RWPE1 (cell line): ENCODE measurements at regions not wholly inside any gene's neighbourhood (a gene's known extent, or its start where the extent isn't known, plus 50 kb on each side); places are given as distances from the start of the nearest gene placed in this dataset.

ENCODE experiments used
- CTCF ChIA-PET: fragments of 350-600 bp; sonication (Branson Sonifier 250); formaldehyde crosslinking; extraction: SDS; loops from one replicate; lab custom pipeline; 2021; lab: Yijun Ruan, JAX
- POLR2A ChIA-PET: fragments of 400-600 bp; formaldehyde crosslinking; extraction: SDS; loops from one replicate; lab custom pipeline; 2020; ENCODE audit warnings: antibody characterized with exemption; ENCODE audit not compliant: low non-redundant PET; lab: Yijun Ruan, JAX
- DNase-seq: peaks from one replicate; pipeline ENCODE4 v3.0.0; 2012; ENCODE audit warnings: low spot score
- H3K27ac ChIP-seq: fragments of 450-650 bp; 2 replicates; pipeline ENCODE4 v1.5.1; 2017
- CTCF ChIP-seq: fragments of 450-650 bp; conservative IDR thresholded peaks from 2 replicates; pipeline ENCODE4 v1.5.1; 2017; ENCODE audit warnings: low read depth, mild to moderate bottlenecking

DNA sequence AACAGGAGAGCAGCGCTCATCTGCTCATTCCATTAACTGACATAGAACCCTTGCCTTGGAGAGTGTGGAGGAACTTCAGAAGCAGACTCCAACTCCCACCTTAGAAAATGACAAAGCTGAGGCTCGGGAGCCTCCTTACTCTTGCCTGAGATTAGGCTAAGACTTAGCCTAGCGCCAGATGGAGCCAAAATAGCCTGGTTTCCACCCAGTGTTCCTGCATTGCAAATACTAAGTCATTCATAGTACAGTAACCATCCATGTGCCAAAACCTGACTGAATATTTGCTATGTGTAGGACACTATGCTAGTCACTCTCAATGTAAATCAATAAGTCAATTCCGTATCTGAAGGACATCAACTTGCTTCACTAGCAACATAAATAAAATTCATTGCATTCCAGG is 387.4 kb upstream of the CPEB2 start:
- TF ChIP-seq CTCF: no peak
- DNase-seq: no peak
- no peak overlapping the region for H3K27ac ChIP-seq
- ChIA-PET POLR2A (no interaction called here), CTCF (interaction anchor here (0.6 kb wide), 1 partner anchor 700 kb away, joined by 3 read pairs; no protein-coding TSS in a partner anchor)

DNA sequence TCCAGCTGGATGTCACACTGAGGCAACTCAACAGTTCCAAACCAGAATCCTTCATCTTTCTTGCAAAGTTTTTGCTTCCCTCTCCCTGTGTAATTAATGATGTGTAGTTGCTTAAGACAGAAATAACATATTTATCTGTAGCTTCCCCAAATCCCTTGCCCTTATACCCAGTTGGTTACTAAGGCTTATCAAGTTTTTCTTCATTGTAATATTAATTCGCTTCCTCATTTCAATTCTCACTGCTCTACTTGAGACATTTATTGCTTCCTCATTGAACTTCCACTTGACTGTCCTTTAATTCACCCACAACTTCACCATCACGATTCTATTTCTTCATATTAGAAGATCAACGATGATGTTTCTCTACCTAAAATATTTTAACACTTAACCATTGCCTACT is 386.6 kb upstream of the CPEB2 start:
- DNase-seq: no peak
- ChIA-PET POLR2A (no interaction called here), CTCF (interaction anchor here (0.7 kb wide), 1 partner anchor 16 kb away, joined by 3 read pairs; no protein-coding TSS in a partner anchor)
- TF ChIP-seq CTCF: no peak
- H3K27ac ChIP-seq: no peak overlapping the region

DNA sequence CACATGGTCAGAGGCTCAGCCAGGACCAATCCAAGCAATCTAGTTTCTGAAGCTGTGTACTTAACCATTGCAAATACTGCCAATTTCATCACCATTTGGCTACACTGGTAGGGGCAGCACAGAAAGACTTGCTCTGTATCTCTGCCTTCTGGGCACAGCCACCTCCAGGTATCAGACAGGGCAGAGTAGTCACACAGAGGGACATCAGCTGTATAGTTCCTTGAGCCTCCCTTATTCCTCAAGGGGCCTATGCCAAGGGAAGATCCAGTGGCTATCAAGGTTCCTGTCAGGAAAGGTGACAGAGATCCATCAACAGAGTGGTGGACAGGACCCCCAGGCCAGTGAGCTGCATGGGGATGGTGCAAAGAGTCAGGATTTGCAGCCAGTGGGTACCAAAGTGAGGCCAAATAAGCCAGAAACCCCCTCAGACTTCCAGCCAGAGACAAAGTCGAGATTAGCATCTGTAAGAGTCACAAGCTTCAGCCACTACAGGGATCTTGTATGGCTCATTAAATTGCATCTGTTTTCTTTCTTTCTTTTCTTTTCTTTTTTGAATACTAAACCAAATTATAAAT is 381.6 kb upstream of the CPEB2 start:
- H3K27ac ChIP-seq: no peak overlapping the region
- CTCF ChIA-PET: no interaction called here
- TF ChIP-seq CTCF: no peak
- POLR2A ChIA-PET: no interaction called here
- DNase-seq: no peak

- TF ChIP-seq CTCF: no peak
- ChIA-PET CTCF (no interaction called here), POLR2A (no interaction called here)
- DNase-seq: no peak
- no peak overlapping the region for H3K27ac ChIP-seq
These were observed 380.4 kb upstream of the CPEB2 start for GRCh38 chr4:14621731-14622463.

GRCh38 chr4:14627038-14627437 is 375.2 kb upstream of the CPEB2 start:
- H3K27ac ChIP-seq: no peak overlapping the region
- no peak for DNase-seq
- POLR2A ChIA-PET: no interaction called here
- no peak for TF ChIP-seq CTCF
- CTCF ChIA-PET: no interaction called here

- H3K27ac ChIP-seq: no peak overlapping the region
- POLR2A ChIA-PET: no interaction called here
- no peak for TF ChIP-seq CTCF
- CTCF ChIA-PET: interaction anchor here (1.0 kb wide), 1 partner anchor 16 kb away, joined by 3 read pairs; no protein-coding TSS in a partner anchor
- DNase-seq: no peak
These were observed 370.4 kb upstream of the CPEB2 start for GRCh38 chr4:14631806-14632440.
